Neural progenitor cell (in vitro differentiated cells): ENCODE measurements at regions not wholly inside any gene's neighbourhood (a gene's known extent, or its start where the extent isn't known, plus 50 kb on each side); places are given as distances from the start of the nearest gene placed in this dataset.

Source experiments
- CTCF ChIP-seq: fragments of 200-600 bp; sonication (generic); IDR thresholded peaks from 2 replicates; pipeline ENCODE4 v1.5.1; 2017; ENCODE audit warnings: antibody characterized with exemption, mild to moderate bottlenecking
- EZH2 ChIP-seq: fragments of 200-600 bp; sonication (generic); IDR thresholded peaks from 2 replicates; pipeline ENCODE4 v1.6.1; 2017; ENCODE audit warnings: antibody characterized with exemption, mild to moderate bottlenecking, moderate library complexity

- TF ChIP-seq CTCF (no peak), EZH2 (no peak)
Observed at GRCh38 chr4:119898211-119898610, 168.4 kb downstream of the MAD2L1 start.
